ENCODE measurements at regions not wholly inside any gene's neighbourhood (a gene's known extent, or its start where the extent isn't known, plus 50 kb on each side); places are given as distances from the start of the nearest gene placed in this dataset.

GRCh38 chr10:90111671-90112070 is 410.3 kb downstream of the KIF20B start:
- TF ChIP-seq POLR2A (IDR thresholded peaks at IDR 0.05) (no peak), CTCF (IDR thresholded peaks at IDR 0.05) (no peak)

All from vagina (tissue), 2 donors.